ENCODE measurements at regions not wholly inside any gene's neighbourhood (a gene's known extent, or its start where the extent isn't known, plus 50 kb on each side); places are given as distances from the start of the nearest gene placed in this dataset.

- TF ChIP-seq CTCF (conservative IDR thresholded peaks at IDR 0.05; ENCODE audit: low read depth, low read length) (no peak), EZH2 (IDR thresholded peaks at IDR 0.05; ENCODE audit: borderline replicate concordance, low read depth, low read length, poor library complexity, severe bottlenecking) (no peak)
Observed at GRCh38 chr4:180101348-180102083, 2141.7 kb upstream of the TENM3 start.
